GM23338 (cell line): ENCODE measurements at regions not wholly inside any gene's neighbourhood (a gene's known extent, or its start where the extent isn't known, plus 50 kb on each side); places are given as distances from the start of the nearest gene placed in this dataset.
A peak's percentile ranks its signal among the peaks of the same experiment; 100 is the strongest.

ENCODE experiments used
- ATAC-seq: fragments of 200-7000 bp; cut with Tn5 transposase; 3 replicates; pipeline ENCODE4 v1.9.1; 2020
- DNase-seq: peaks from one replicate; pipeline ENCODE4 v3.0.0-alpha.2; 2015; ENCODE audit warnings: low spot score
- H2AFZ ChIP-seq: fragments of 200-600 bp; sonication (generic); 2 replicates; pipeline ENCODE4 v1.8.0; 2016; ENCODE audit warnings: antibody characterized with exemption, mild to moderate bottlenecking, moderate library complexity
- H3F3A ChIP-seq: fragments of 200-600 bp; sonication (generic); replicated peaks from 2 replicates; pipeline ENCODE4 v1.8.0; 2017; ENCODE audit warnings: antibody characterized with exemption, mixed run types, low read depth
- H3K27ac ChIP-seq: fragments of 200-600 bp; sonication (generic); 2 replicates; pipeline ENCODE4 v1.6.1; 2016; ENCODE audit warnings: low read depth
- H3K27me3 ChIP-seq: fragments of 200-600 bp; sonication (generic); 2 replicates; pipeline ENCODE4 v1.8.0; 2016; ENCODE audit warnings: mild to moderate bottlenecking, mixed run types, moderate library complexity; ENCODE audit not compliant: insufficient read depth
- H3K36me3 ChIP-seq: fragments of 200-600 bp; sonication (generic); 2 replicates; pipeline ENCODE4 v1.8.0; 2016; ENCODE audit warnings: mild to moderate bottlenecking; ENCODE audit not compliant: insufficient read depth
- H3K4me1 ChIP-seq: fragments of 200-600 bp; sonication (generic); 2 replicates; pipeline ENCODE4 v1.8.0; 2016; ENCODE audit warnings: mild to moderate bottlenecking, moderate library complexity; ENCODE audit not compliant: insufficient read depth
- H3K4me2 ChIP-seq: fragments of 200-600 bp; sonication (generic); 2 replicates; pipeline ENCODE4 v1.7.1; 2017; ENCODE audit warnings: mixed run types
- H3K4me3 ChIP-seq: fragments of 200-600 bp; sonication (generic); 2 replicates; pipeline ENCODE4 v1.6.1; 2016; ENCODE audit warnings: mixed run types
- H3K79me2 ChIP-seq: fragments of 200-600 bp; sonication (generic); replicated peaks from 2 replicates; pipeline ENCODE4 v1.8.0; 2017; ENCODE audit warnings: mild to moderate bottlenecking; ENCODE audit not compliant: insufficient read depth
- H3K9me2 ChIP-seq: fragments of 200-600 bp; sonication (generic); 2 replicates; pipeline ENCODE4 v1.8.0; 2017; ENCODE audit not compliant: insufficient read depth
- H4K20me1 ChIP-seq: fragments of 200-600 bp; sonication (generic); replicated peaks from 2 replicates; pipeline ENCODE4 v1.8.0; 2017; ENCODE audit warnings: mild to moderate bottlenecking; ENCODE audit not compliant: insufficient read depth
- H3K27ac Mint-ChIP-seq: 2 replicates; pipeline ENCODE4 v1.8.0; 2020; ENCODE audit warnings: inconsistent platforms, mild to moderate bottlenecking, moderate library complexity, mixed read lengths
- H3K27me3 Mint-ChIP-seq: 3 replicates; pipeline ENCODE4 v1.8.0; 2022; ENCODE audit warnings: low read depth, mild to moderate bottlenecking, moderate library complexity, mixed read lengths, inconsistent platforms; ENCODE audit not compliant: insufficient read depth, poor library complexity
- H3K36me3 Mint-ChIP-seq: 3 replicates; pipeline ENCODE4 v1.8.0; 2021; ENCODE audit warnings: low read depth, mild to moderate bottlenecking, inconsistent platforms, moderate library complexity, mixed read lengths
- H3K4me1 Mint-ChIP-seq: 3 replicates; pipeline ENCODE4 v1.8.0; 2020; ENCODE audit warnings: mild to moderate bottlenecking, inconsistent platforms, mixed read lengths
- H3K4me3 Mint-ChIP-seq: 3 replicates; pipeline ENCODE4 v1.8.0; 2021; ENCODE audit warnings: moderate library complexity, mild to moderate bottlenecking, inconsistent platforms, mixed read lengths
- H3K9me3 Mint-ChIP-seq: 3 replicates; pipeline ENCODE4 v1.8.0; 2020; ENCODE audit warnings: moderate library complexity, mild to moderate bottlenecking, inconsistent platforms, mixed read lengths
- CREB1 ChIP-seq: fragments of 250-450 bp; sonication (Bioruptor Pico); IDR thresholded peaks from 2 replicates; pipeline ENCODE4 v1.5.0; 2020; ENCODE audit warnings: low read depth, mild to moderate bottlenecking, moderate library complexity
- CTCF ChIP-seq, 2 experiments: fragments of 200-600 bp in 1 of 2; sonication (generic) in 1 of 2; conservative IDR thresholded peaks; 2 replicates each; pipeline versions ENCODE4 v1.5.1 to v1.6.1; 2016 to 2017; ENCODE audit warnings: antibody characterized with exemption in 2 of 2, low read depth in 2 of 2, mild to moderate bottlenecking in 2 of 2, moderate library complexity in 1 of 2
- ETS1 ChIP-seq: IDR thresholded peaks from 2 replicates; pipeline ENCODE4 v1.6.1; 2016; ENCODE audit warnings: antibody characterized with exemption
- EZH2 ChIP-seq: fragments of 200-600 bp; sonication (generic); IDR thresholded peaks from one replicate; pipeline ENCODE4 v1.8.0; 2017; ENCODE audit warnings: antibody characterized with exemption, mild to moderate bottlenecking, low read depth; ENCODE audit not compliant: unreplicated experiment
- EZH2phosphoT487 ChIP-seq: fragments of 200-600 bp; sonication (generic); IDR thresholded peaks from one replicate; pipeline ENCODE4 v1.8.1; 2018; ENCODE audit warnings: antibody characterized with exemption; ENCODE audit not compliant: unreplicated experiment
- JUNB ChIP-seq: IDR thresholded peaks from one replicate; pipeline ENCODE4 v1.6.1; 2016; ENCODE audit warnings: antibody characterized with exemption; ENCODE audit not compliant: unreplicated experiment
- NANOG ChIP-seq: IDR thresholded peaks from 2 replicates; pipeline ENCODE4 v1.6.1; 2016; ENCODE audit warnings: antibody characterized with exemption, borderline replicate concordance
- POLR2AphosphoS5 ChIP-seq: IDR thresholded peaks from 2 replicates; pipeline ENCODE4 v1.6.1; 2016; ENCODE audit warnings: antibody characterized with exemption, low read depth
- REST ChIP-seq: IDR thresholded peaks from one replicate; pipeline ENCODE4 v1.6.1; 2018; ENCODE audit warnings: antibody characterized with exemption; ENCODE audit not compliant: unreplicated experiment
- STAT1 ChIP-seq: IDR thresholded peaks from one replicate; pipeline ENCODE4 v1.6.1; 2016; ENCODE audit warnings: antibody characterized with exemption; ENCODE audit not compliant: unreplicated experiment
- ZNF114 ChIP-seq: fragments of 250-450 bp; sonication (Bioruptor Pico); IDR thresholded peaks from 2 replicates; pipeline ENCODE4 v1.5.0; 2020; ENCODE audit warnings: mild to moderate bottlenecking, moderate library complexity
- ZNF331 ChIP-seq: fragments of 250-450 bp; sonication (Bioruptor Pico); IDR thresholded peaks from 2 replicates; pipeline ENCODE4 v1.5.0; 2020; ENCODE audit warnings: low read depth, mild to moderate bottlenecking, moderate library complexity
- ZNF462 ChIP-seq: fragments of 250-450 bp; sonication (Bioruptor Pico); IDR thresholded peaks from 2 replicates; pipeline ENCODE4 v1.5.0; 2020; ENCODE audit warnings: mild to moderate bottlenecking, moderate library complexity

- no peak overlapping the region for H3K27ac Mint-ChIP-seq
- Histone ChIP-seq H3K9me2 (peaks cover 3% of the 10 kb centered on the region; the same call in 1 of the 2 replicates), H3K4me1 (0 out of 2 replicates have a peak, but pooled peaks cover 6% of the 10 kb centered on the region), H4K20me1 (no peaks in the 10 kb centered on the region), H3K27me3 (no peaks in the 10 kb centered on the region), H3K79me2 (no peaks in the 10 kb centered on the region), H3K36me3 (no peaks in the 10 kb centered on the region), H3F3A (no peaks in the 10 kb centered on the region), H3K27ac (no peak overlapping the region), H2AFZ (peak overlapping the region; percentile 3), H3K4me3 (no peak overlapping the region), H3K4me2 (no peak overlapping the region)
- TF ChIP-seq CREB1 (CRISPR knock-in tag) (no peak), ETS1 (no peak), EZH2phosphoT487 (no peak), ZNF462 (CRISPR knock-in tag) (no peak), STAT1 (no peak), ZNF114 (CRISPR knock-in tag) (no peak), POLR2AphosphoS5 (no peak), REST (no peak), CTCF (conservative IDR thresholded peaks at IDR 0.05; ENCODE audit: low read depth in 2 of 2) (no peak), ZNF331 (CRISPR knock-in tag) (no peak), NANOG (no peak), EZH2 (no peak), JUNB (no peak)
- peaks cover 1% of the 10 kb centered on the region; the same call in 1 of the 3 replicates for H3K9me3 Mint-ChIP-seq
- H3K4me1 Mint-ChIP-seq = peaks cover 15% of the 10 kb centered on the region
- ATAC-seq (no peak), DNase-seq (no peak)
- H3K4me3 Mint-ChIP-seq = no peak overlapping the region
- H3K36me3 Mint-ChIP-seq = no peaks in the 10 kb centered on the region
- H3K27me3 Mint-ChIP-seq = peaks cover 3% of the 10 kb centered on the region
These were observed 100.3 kb downstream of the GJA1 start for GRCh38 chr6:121535777-121536176.
